ENCODE measurements at regions not wholly inside any gene's neighbourhood (a gene's known extent, or its start where the extent isn't known, plus 50 kb on each side); places are given as distances from the start of the nearest gene placed in this dataset.

GRCh38 chr13:57846600-57847173 lies 215.1 kb downstream of the PCDH17 start:
- DNase-seq (ENCODE audit: extremely low spot score): no peak
- POLR2A ChIA-PET: no interaction called here
- no peak for TF ChIP-seq CTCF (IDR thresholded peaks at IDR 0.05; ENCODE audit: control extremely low read depth, extremely low read depth, low read depth, missing control alignments)
- CTCF ChIA-PET: no interaction called here

- no peak for DNase-seq (ENCODE audit: extremely low spot score)
- CTCF ChIA-PET: no interaction called here
- POLR2A ChIA-PET: no interaction called here
- no peak for TF ChIP-seq CTCF (IDR thresholded peaks at IDR 0.05; ENCODE audit: control extremely low read depth, extremely low read depth, low read depth, missing control alignments)
These were observed 226.4 kb downstream of the PCDH17 start for GRCh38 chr13:57857945-57858344.

GRCh38 chr13:57858376-57858775 lies 226.8 kb downstream of the PCDH17 start:
- CTCF ChIA-PET: no interaction called here
- TF ChIP-seq CTCF (IDR thresholded peaks at IDR 0.05; ENCODE audit: control extremely low read depth, extremely low read depth, low read depth, missing control alignments): no peak

GRCh38 chr13:57862879-57863278 lies 231.3 kb downstream of the PCDH17 start:
- POLR2A ChIA-PET: no interaction called here
- no peak for TF ChIP-seq CTCF (IDR thresholded peaks at IDR 0.05; ENCODE audit: control extremely low read depth, extremely low read depth, low read depth, missing control alignments)
- CTCF ChIA-PET: interaction anchor here (1.8 kb wide), 1 partner anchor 9 kb away, joined by 3 read pairs; no protein-coding TSS in a partner anchor
- DNase-seq (ENCODE audit: extremely low spot score): no peak

More at GRCh38 chr13:57858376-57858775, 226.8 kb downstream of the PCDH17 start:
- no peak for DNase-seq (ENCODE audit: extremely low spot score)
- POLR2A ChIA-PET: no interaction called here

GRCh38 chr13:57865600-57866294 lies 234.2 kb downstream of the PCDH17 start:
- DNase-seq (ENCODE audit: extremely low spot score): no peak
- CTCF ChIA-PET: interaction anchor here (1.3 to 1.9 kb wide), 2 partner anchors 12 to 30 kb away, joined by 4 to 5 read pairs; no protein-coding TSS in a partner anchor
- TF ChIP-seq CTCF (IDR thresholded peaks at IDR 0.05; ENCODE audit: control extremely low read depth, extremely low read depth, low read depth, missing control alignments): no peak
- POLR2A ChIA-PET: no interaction called here

- ChIA-PET CTCF (interaction anchor here (0.7 to 0.8 kb wide), 2 partner anchors 14 to 111 kb away, joined by 3 read pairs; no protein-coding TSS in a partner anchor), POLR2A (no interaction called here)
- no peak for TF ChIP-seq CTCF (IDR thresholded peaks at IDR 0.05; ENCODE audit: control extremely low read depth, extremely low read depth, low read depth, missing control alignments)
- no peak for DNase-seq (ENCODE audit: extremely low spot score)
These were observed 243.0 kb downstream of the PCDH17 start for GRCh38 chr13:57874530-57874929.
